OCI-LY7 (cell line): ENCODE measurements at regions not wholly inside any gene's neighbourhood (a gene's known extent, or its start where the extent isn't known, plus 50 kb on each side); places are given as distances from the start of the nearest gene placed in this dataset.

Experiments
- BruUV-seq: library from RNA; stranded (reverse); fragments of 400-500 nt; replicated peaks from 2 replicates; lab custom pipeline; 2021; lab: Mats Ljungman, UMichigan
- CTCF ChIA-PET: fragments of 300-600 bp; sonication (Branson Sonifier 250); formaldehyde crosslinking; loops from one replicate; lab custom pipeline; 2022; ENCODE audit warnings: antibody characterized with exemption; ENCODE audit not compliant: unreplicated experiment; lab: Charles Lee
- POLR2A ChIA-PET: fragments of 300-600 bp; sonication (Branson Sonifier 250); formaldehyde crosslinking; loops from one replicate; lab custom pipeline; 2022; ENCODE audit warnings: antibody characterized with exemption; lab: Charles Lee
- DNase-seq: peaks from one replicate; pipeline ENCODE4 v3.0.0-alpha.2; 2015; ENCODE audit warnings: low spot score
- H2AFZ ChIP-seq: fragments of 200-600 bp; sonication (generic), shearing (Covaris generic); 2 replicates; pipeline ENCODE4 v1.6.1; 2014; ENCODE audit warnings: mild to moderate bottlenecking, antibody characterized with exemption, low read length, moderate library complexity
- H3K27ac ChIP-seq: fragments of 200-600 bp; sonication (generic); 2 replicates; pipeline ENCODE4 v1.5.1; 2014; ENCODE audit warnings: mixed run types, low read depth, mild to moderate bottlenecking, moderate library complexity, low read length, inconsistent platforms; ENCODE audit not compliant: poor library complexity, severe bottlenecking
- H3K36me3 ChIP-seq: fragments of 200-600 bp; sonication (generic); 2 replicates; pipeline ENCODE4 v1.6.1; 2014; ENCODE audit warnings: mild to moderate bottlenecking, antibody characterized with exemption, low read length, moderate library complexity, mixed read lengths; ENCODE audit not compliant: insufficient read depth
- H3K4me1 ChIP-seq: fragments of 200-600 bp; sonication (generic); 2 replicates; pipeline ENCODE4 v1.5.1; 2014; ENCODE audit warnings: mild to moderate bottlenecking, low read length; ENCODE audit not compliant: insufficient read depth, poor library complexity, severe bottlenecking
- H3K4me2 ChIP-seq: fragments of 200-600 bp; sonication (generic); 2 replicates; pipeline ENCODE4 v1.6.1; 2014; ENCODE audit warnings: mild to moderate bottlenecking, low read length
- H3K4me3 ChIP-seq: fragments of 200-600 bp; sonication (generic); 2 replicates; pipeline ENCODE4 v1.5.1; 2014; ENCODE audit warnings: mild to moderate bottlenecking, low read depth, low read length; ENCODE audit not compliant: poor library complexity, severe bottlenecking
- H3K79me2 ChIP-seq: fragments of 200-600 bp; sonication (generic); 2 replicates; pipeline ENCODE4 v1.6.1; 2016; ENCODE audit warnings: low read depth, mild to moderate bottlenecking, low read length, moderate library complexity, mixed read lengths; ENCODE audit not compliant: insufficient read depth
- H3K9me2 ChIP-seq: fragments of 200-600 bp; sonication (generic); 2 replicates; pipeline ENCODE4 v1.6.1; 2016; ENCODE audit warnings: mild to moderate bottlenecking, low read length, mixed read lengths; ENCODE audit not compliant: insufficient read depth
- H3K9me3 ChIP-seq: fragments of 200-600 bp; sonication (generic); 2 replicates; pipeline ENCODE4 v1.6.1; 2014; ENCODE audit warnings: mild to moderate bottlenecking, mixed run types, low read length, mixed read lengths
- H4K20me1 ChIP-seq: fragments of 200-600 bp; sonication (generic); 2 replicates; pipeline ENCODE4 v1.6.1; 2014; ENCODE audit warnings: mild to moderate bottlenecking, antibody characterized with exemption, low read length, moderate library complexity, mixed read lengths; ENCODE audit not compliant: insufficient read depth
- CTCF ChIP-seq: fragments of 200-600 bp; sonication (generic); conservative IDR thresholded peaks from 2 replicates; pipeline ENCODE4 v1.5.1; 2014; ENCODE audit warnings: mild to moderate bottlenecking, antibody characterized with exemption, low read length, moderate library complexity, mixed read lengths
- EZH2phosphoT487 ChIP-seq: fragments of 200-600 bp; sonication (generic); IDR thresholded peaks from 2 replicates; pipeline ENCODE4 v1.6.1; 2018; ENCODE audit warnings: low read depth, borderline replicate concordance, mild to moderate bottlenecking, mixed run types, antibody characterized with exemption, low read length, moderate library complexity, mixed read lengths
- intact Hi-C: fragments of 100-400 bp; cut with micrococcal nuclease; formaldehyde crosslinking; loops from one replicate; pipeline ENCODE4 v1.10.0; 2022; ENCODE audit not compliant: unreplicated experiment

DNA sequence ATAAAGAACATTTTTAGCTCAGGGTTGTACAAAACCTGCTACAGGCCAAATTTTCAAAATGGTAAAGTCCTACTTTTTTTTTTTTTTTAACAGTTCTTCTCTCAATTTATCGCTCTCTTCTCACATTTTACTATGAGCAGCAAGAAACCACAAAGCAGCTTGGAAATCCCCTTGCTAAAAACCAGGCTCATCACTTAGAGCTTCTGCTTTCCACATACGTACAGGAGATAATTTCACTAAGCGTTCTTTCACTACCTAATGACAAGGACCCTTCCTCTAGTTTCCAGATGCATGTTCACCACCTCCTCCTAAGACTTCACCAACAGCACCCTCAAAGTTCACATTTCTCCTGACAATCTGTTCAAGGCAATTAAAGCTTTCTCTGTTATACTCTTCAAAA is 294.9 kb upstream of the CYRIA start:
- H3K4me1 ChIP-seq: no peaks in the 10 kb centered on the region
- no peak overlapping the region for H3K4me3 ChIP-seq
- intact Hi-C loops: no loop called here
- ChIA-PET POLR2A (interaction anchor here (0.9 to 1.1 kb wide), 2 partner anchors 67 to 333 kb away, joined by 3 read pairs; no protein-coding TSS in a partner anchor), CTCF (no interaction called here)
- BruUV-seq: no TSS peak
- H3K9me2 ChIP-seq: no peaks in the 10 kb centered on the region
- DNase-seq: no peak
- H4K20me1 ChIP-seq: no peaks in the 10 kb centered on the region
- H3K36me3 ChIP-seq: no peaks in the 10 kb centered on the region
- no peaks in the 10 kb centered on the region for H3K9me3 ChIP-seq
- no peaks in the 10 kb centered on the region for H3K79me2 ChIP-seq
- H3K4me2 ChIP-seq: no peak overlapping the region
- no peak for TF ChIP-seq EZH2phosphoT487
- no peak for TF ChIP-seq CTCF
- H2AFZ ChIP-seq: no peak overlapping the region
- H3K27ac ChIP-seq: no peak overlapping the region

DNA sequence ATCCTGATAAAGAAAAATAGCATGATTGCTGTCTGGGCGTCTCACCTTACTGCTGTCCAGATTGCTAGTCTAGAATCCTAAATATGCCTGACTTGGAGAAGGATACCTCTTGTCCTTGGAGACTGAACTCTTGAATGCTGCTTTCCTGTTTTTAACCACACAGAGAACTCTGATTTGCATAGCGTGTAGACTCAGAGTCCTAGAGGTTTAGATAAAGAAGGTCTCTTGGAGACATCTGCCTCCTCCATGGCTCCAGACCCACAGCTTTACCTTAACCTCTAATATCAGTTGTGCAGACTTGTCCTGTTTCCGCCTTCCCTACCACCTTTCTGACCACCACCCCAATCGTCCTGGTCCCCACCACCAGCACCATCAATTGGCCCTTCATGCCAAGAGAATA is 292.6 kb upstream of the CYRIA start:
- intact Hi-C loops: no loop called here
- Histone ChIP-seq H3K36me3 (no peaks in the 10 kb centered on the region), H2AFZ (no peak overlapping the region), H3K4me3 (no peak overlapping the region), H3K27ac (no peak overlapping the region), H3K9me2 (no peaks in the 10 kb centered on the region), H3K79me2 (no peaks in the 10 kb centered on the region), H4K20me1 (no peaks in the 10 kb centered on the region), H3K4me1 (no peaks in the 10 kb centered on the region), H3K9me3 (no peaks in the 10 kb centered on the region), H3K4me2 (no peak overlapping the region)
- ChIA-PET POLR2A (no interaction called here), CTCF (no interaction called here)
- DNase-seq: no peak
- TF ChIP-seq EZH2phosphoT487 (no peak), CTCF (no peak)
- BruUV-seq: no TSS peak

DNA sequence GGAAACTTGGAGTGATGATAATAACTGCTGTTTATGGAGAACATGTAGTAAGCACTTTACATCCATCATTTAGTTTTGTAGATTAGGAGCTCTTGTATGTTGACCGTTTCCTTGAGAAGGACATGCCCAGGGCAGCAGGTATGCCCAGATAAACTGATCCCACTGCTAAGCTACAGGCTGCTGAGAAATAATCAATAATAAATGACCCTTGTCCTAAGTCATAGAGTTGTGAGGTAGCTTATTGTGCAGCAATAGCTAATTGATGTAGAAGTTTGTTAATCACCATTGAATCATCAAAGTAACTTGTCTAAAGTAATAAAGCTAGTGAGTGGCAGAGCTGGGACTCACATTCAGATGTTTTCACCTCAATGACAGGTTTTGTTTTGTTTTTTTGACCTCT is 287.2 kb upstream of the CYRIA start:
- Histone ChIP-seq H4K20me1 (no peaks in the 10 kb centered on the region), H3K4me3 (no peak overlapping the region), H3K9me3 (no peaks in the 10 kb centered on the region), H3K4me1 (no peaks in the 10 kb centered on the region), H3K4me2 (no peak overlapping the region), H2AFZ (no peak overlapping the region), H3K9me2 (no peaks in the 10 kb centered on the region), H3K79me2 (no peaks in the 10 kb centered on the region), H3K36me3 (no peaks in the 10 kb centered on the region), H3K27ac (no peak overlapping the region)
- BruUV-seq: no TSS peak
- DNase-seq: no peak
- intact Hi-C loops: no loop called here
- ChIA-PET POLR2A (interaction anchor here (0.7 kb wide), 2 partner anchors 9 to 41 kb away, joined by 3 read pairs; no protein-coding TSS in a partner anchor), CTCF (no interaction called here)
- TF ChIP-seq CTCF (no peak), EZH2phosphoT487 (no peak)
